Astrocyte of the spinal cord (primary cell): ENCODE measurements at regions not wholly inside any gene's neighbourhood (a gene's known extent, or its start where the extent isn't known, plus 50 kb on each side); places are given as distances from the start of the nearest gene placed in this dataset.

Experiments
- DNase-seq: peaks from one replicate; pipeline ENCODE4 v3.0.0; 2011; ENCODE audit warnings: low read depth, low spot score
- H3K4me3 ChIP-seq: 2 replicates; pipeline ENCODE4 v1.5.1; 2011; ENCODE audit warnings: low read depth, mild to moderate bottlenecking, low read length, moderate library complexity
- in situ Hi-C: cut with HindIII; loops from 2 replicates; pipeline ENCODE4 v1.10.0; 2017; ENCODE audit warnings: low sequenced_read_pairs
- TF ChIP-seq, protein P1 (sequence below): IDR thresholded peaks from 2 replicates; pipeline ENCODE4 v1.5.1; 2012; ENCODE audit warnings: low read depth, mild to moderate bottlenecking, low read length, inconsistent platforms

DNA sequence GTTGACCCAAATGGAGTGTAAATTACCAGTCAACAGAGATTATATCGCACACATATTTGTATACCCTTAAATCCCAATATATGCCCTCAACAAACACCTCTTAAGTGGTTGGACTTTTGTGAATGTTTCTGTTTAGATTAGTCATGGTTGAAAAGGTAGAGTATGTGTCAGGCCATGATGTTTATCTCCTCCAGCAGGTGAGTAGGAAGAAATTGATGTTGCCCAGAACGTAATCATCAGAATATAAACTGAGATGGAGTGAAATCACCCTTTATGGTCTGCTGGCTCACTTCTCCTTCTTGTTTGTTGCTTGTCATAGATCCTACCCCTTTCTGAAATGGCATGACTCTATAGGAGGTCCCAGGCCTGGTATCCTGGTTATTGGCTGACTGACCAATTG, 431.8 kb downstream of the ETS1 start:
- no peak overlapping the region for H3K4me3 ChIP-seq
- DNase-seq: no peak
- in situ Hi-C loops: loop anchor here (25.0 kb wide), 1 partner anchor 682 kb away; no protein-coding TSS in a partner anchor
- TF ChIP-seq, protein P1, sequence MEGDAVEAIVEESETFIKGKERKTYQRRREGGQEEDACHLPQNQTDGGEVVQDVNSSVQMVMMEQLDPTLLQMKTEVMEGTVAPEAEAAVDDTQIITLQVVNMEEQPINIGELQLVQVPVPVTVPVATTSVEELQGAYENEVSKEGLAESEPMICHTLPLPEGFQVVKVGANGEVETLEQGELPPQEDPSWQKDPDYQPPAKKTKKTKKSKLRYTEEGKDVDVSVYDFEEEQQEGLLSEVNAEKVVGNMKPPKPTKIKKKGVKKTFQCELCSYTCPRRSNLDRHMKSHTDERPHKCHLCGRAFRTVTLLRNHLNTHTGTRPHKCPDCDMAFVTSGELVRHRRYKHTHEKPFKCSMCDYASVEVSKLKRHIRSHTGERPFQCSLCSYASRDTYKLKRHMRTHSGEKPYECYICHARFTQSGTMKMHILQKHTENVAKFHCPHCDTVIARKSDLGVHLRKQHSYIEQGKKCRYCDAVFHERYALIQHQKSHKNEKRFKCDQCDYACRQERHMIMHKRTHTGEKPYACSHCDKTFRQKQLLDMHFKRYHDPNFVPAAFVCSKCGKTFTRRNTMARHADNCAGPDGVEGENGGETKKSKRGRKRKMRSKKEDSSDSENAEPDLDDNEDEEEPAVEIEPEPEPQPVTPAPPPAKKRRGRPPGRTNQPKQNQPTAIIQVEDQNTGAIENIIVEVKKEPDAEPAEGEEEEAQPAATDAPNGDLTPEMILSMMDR: no peak

DNA sequence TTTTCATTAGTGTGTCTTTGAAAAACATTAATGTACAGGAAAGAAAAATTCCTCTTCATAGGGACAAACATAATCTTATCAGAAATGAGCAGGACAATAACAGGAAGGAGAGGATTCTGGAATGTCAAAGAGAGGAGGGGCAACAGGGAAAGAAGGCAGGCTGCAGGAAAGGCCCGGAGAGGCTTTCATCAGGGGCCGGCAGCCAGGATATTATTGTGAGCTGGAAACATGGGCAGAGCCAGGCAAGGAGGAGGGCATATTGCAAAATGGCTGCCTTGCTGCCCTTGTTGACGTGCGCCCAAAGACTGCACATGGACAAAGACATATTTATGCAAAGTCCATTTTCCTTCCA, 433.7 kb downstream of the ETS1 start:
- in situ Hi-C loops: loop anchor here (25.0 kb wide), 1 partner anchor 684 kb away; no protein-coding TSS in a partner anchor
- DNase-seq: no peak
- no peak overlapping the region for H3K4me3 ChIP-seq
- TF ChIP-seq, protein P1: no peak

DNA sequence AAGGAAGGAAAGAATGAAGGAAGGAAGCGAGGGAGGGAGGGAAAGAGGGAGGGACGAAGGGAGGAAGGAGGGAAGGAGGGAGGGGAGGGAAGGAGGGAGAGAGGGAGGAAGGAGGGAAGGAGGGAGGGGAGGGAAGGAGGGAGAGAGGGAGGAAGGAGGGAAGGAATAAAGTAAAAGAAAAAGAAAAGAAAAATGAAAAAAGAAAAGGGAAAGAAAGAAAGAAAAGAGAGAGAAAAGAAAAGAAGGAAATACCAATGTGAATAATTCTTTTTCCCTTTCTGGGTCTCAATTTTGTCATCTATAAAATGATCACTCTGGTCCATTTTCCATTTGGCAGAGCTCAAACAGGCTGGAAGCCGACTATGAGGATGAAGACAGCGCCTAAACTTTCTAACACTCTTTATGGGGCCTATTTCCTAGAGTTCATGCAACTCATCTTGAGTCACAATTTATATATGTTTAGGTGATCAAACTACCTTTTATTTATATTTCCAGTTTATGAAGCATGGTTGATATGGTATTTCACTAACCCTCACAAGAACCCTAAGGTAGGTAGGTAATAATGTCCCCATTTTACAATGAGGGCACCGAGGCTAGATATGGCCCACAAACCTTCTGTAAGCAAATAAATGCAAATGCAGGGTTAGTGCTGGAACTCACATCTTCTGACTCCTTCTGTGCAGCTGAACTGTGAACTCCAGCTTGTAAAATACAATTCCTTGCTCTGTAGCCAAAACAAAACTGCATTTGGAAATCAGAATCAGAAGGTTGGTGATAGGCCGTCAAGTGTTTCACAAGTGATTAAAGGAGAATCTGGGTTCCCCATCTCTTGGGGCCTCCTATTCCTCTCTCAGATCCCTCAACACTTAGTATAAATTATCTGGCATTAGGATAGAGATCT, 434.3 kb downstream of the ETS1 start:
- TF ChIP-seq, protein P1: no peak

DNA sequence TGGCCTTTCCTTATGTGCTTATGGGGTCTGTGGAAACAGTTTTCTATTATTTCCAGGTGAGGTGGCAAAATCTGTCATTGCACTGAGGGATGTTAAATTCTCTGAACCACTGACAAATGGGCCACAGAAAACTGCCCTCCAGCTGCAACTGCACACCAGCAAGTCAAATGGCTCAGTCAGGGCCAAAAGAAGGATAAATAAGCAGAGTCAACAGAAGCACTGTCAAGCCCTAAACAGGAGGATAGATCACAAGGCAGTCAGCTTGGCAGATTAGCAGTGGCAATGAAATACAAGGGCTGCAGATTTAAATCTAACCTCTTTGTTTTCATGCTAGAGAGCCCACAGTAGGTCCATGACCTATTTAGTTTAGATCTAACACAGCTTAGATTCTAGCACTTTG, 435.6 kb downstream of the ETS1 start:
- TF ChIP-seq, protein P1: no peak
- H3K4me3 ChIP-seq: no peak overlapping the region
- in situ Hi-C loops: loop anchor here (25.0 kb wide), 1 partner anchor 686 kb away; no protein-coding TSS in a partner anchor
- DNase-seq: no peak

More for the DNA sequence above, 434.3 kb downstream of the ETS1 start:
- H3K4me3 ChIP-seq: no peak overlapping the region
- in situ Hi-C loops: loop anchor here (25.0 kb wide), 1 partner anchor 684 kb away; no protein-coding TSS in a partner anchor
- DNase-seq: no peak

DNA sequence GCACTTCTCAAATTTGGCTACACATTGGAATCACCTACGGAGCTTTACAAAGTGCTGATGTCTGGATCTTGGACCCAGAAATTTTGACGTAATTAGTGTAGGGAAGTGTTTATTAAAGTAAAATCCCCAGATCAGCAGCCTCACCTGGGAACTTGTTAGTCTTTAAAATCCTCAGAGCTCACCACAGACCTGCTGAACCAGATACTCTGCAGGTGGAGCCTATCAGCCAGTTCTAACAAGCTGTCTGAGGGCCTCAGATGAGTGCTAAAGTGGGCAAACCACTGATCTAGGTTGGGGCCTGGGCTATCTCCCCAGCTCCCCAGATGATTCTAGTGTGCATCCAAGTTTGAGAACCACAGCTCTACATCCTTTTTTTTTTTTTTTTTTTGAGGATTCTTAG, 436.0 kb downstream of the ETS1 start:
- in situ Hi-C loops: loop anchor here (25.0 kb wide), 1 partner anchor 686 kb away; no protein-coding TSS in a partner anchor
- TF ChIP-seq, protein P1: no peak
- H3K4me3 ChIP-seq: no peak overlapping the region
- DNase-seq: no peak

DNA sequence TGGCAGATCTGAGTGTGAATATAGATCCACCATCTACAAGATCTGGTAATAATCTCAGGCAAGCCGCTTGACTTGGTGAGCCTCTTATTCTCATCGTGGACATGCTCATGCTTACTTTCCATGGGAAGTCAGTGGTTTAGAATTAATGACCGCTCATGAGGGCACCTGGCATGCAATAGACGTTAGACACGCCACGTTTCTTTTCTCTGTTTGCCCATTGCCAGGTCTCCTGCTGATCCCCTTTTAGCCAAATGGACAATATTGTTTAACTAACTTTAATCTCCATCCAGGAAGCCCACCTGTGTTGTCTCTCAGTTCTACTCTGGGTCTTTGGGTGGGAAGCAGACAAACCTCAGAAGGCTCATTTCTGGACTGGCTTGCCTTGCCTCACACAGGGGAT, 439.1 kb downstream of the ETS1 start:
- TF ChIP-seq, protein P1: no peak

More for the DNA sequence above, 439.1 kb downstream of the ETS1 start:
- in situ Hi-C loops: no loop called here
- no peak for DNase-seq
- H3K4me3 ChIP-seq: no peak overlapping the region
